ENCODE measurements at regions not wholly inside any gene's neighbourhood (a gene's known extent, or its start where the extent isn't known, plus 50 kb on each side); places are given as distances from the start of the nearest gene placed in this dataset.

DNA sequence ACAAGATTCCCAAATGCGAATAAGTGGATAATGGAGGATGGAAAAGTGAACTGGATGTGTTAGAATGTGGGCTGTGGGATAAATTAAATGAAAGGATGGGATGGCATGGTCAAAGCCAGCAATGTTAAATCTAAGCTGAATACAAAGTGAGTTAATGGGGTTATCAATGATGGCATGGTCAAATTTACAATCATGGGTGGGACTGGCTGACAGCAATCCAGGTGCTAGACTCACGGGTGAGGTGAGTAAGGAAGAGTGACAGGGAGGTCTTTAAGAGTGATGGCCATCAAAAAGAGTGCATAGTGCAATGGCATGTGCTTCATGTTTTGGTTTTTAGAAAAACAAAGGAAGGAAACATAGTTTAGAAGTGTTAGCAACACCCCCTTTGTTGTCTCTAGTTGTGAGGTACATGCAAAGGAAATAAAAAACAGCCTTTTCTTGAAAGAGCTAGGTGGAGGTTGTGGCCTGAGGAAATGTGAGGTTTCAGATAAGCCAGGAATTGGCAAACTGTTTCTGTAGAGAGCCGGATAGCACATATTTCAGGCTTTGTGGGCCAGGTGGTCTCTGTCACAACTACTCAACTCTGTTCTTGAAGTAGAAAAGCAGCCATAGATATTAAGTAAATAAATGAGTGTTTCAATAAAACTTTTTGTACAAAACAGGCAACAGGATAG, 328.7 kb downstream of the RPL10L start:
- Histone ChIP-seq H3K9me3 (ENCODE audit: control insufficient read depth in 4 of 4, low read length in 3 of 4) (no peaks in the 10 kb centered on the region), H3K4me3 (ENCODE audit: low read depth in 1 of 3, low read length in 3 of 3) (no peak overlapping the region), H3K36me3 (ENCODE audit: control insufficient read depth in 4 of 4, insufficient read depth in 3 of 4, low read depth in 1 of 4, low read length in 3 of 4) (no peaks in the 10 kb centered on the region), H3K4me1 (ENCODE audit: control insufficient read depth in 4 of 4, insufficient read depth in 4 of 4, low read length in 3 of 4) (no peaks in the 10 kb centered on the region), H3K27me3 (ENCODE audit: control insufficient read depth in 4 of 4, insufficient read depth in 4 of 4, low read length in 3 of 4) (no peaks in the 10 kb centered on the region), H3K9ac (ENCODE audit: low read depth in 1 of 2, low read length in 2 of 2) (no peak overlapping the region), H3K27ac (ENCODE audit: low read depth in 1 of 2, low read length in 2 of 2) (no peak overlapping the region)
- TF ChIP-seq HNF4G (IDR thresholded peaks at IDR 0.05), result no peak
- no peak for TF ChIP-seq RAD21 (IDR thresholded peaks at IDR 0.05)
- TF ChIP-seq FOXA1 (IDR thresholded peaks at IDR 0.05), result no peak
- no peak for TF ChIP-seq SP1 (IDR thresholded peaks at IDR 0.05)
- TF ChIP-seq NR2F2 (IDR thresholded peaks at IDR 0.05), result no peak
- TF ChIP-seq ZBTB33 (IDR thresholded peaks at IDR 0.05), result no peak
- TF ChIP-seq RXRA (IDR thresholded peaks at IDR 0.05), result no peak
- TF ChIP-seq REST (IDR thresholded peaks at IDR 0.05), result no peak
- no peak for TF ChIP-seq EGR1 (IDR thresholded peaks at IDR 0.05; ENCODE audit: low read depth in 2 of 2)
- TF ChIP-seq, protein P1, sequence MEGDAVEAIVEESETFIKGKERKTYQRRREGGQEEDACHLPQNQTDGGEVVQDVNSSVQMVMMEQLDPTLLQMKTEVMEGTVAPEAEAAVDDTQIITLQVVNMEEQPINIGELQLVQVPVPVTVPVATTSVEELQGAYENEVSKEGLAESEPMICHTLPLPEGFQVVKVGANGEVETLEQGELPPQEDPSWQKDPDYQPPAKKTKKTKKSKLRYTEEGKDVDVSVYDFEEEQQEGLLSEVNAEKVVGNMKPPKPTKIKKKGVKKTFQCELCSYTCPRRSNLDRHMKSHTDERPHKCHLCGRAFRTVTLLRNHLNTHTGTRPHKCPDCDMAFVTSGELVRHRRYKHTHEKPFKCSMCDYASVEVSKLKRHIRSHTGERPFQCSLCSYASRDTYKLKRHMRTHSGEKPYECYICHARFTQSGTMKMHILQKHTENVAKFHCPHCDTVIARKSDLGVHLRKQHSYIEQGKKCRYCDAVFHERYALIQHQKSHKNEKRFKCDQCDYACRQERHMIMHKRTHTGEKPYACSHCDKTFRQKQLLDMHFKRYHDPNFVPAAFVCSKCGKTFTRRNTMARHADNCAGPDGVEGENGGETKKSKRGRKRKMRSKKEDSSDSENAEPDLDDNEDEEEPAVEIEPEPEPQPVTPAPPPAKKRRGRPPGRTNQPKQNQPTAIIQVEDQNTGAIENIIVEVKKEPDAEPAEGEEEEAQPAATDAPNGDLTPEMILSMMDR (IDR thresholded peaks at IDR 0.05; ENCODE audit: low read depth, low read length, missing input control), result no peak
- TF ChIP-seq YY1 (IDR thresholded peaks at IDR 0.05), result no peak
- WGBS, result 37% methylated on average over 3 of the region's 3 CpGs
- DNase-seq (ENCODE audit: low spot score), result no peak

DNA sequence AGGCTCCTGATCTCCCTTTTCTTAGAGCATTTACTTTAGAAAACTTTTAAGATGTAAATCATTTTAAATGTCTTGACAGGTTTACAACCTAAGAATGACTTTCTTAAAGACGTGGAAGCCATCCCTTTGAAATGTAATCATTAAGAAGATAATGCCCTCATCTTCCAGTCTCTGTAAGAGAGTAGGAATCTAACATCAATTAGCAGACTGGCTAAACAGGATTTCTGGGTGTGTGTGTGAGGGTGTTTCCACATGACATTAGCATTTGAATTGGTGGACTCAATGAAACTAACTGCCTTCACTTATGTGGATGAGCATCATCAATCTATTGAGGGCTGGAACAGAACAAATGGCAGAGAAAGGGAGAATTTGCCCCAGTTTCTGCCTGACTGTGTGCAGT, 329.5 kb downstream of the RPL10L start:
- 25% methylated on average over 1 of the region's 1 CpG for WGBS
- no peak for DNase-seq (ENCODE audit: low spot score)
- H3K9me3 ChIP-seq (ENCODE audit: control insufficient read depth in 4 of 4, low read length in 3 of 4), result no peaks in the 10 kb centered on the region
- H3K9ac ChIP-seq (ENCODE audit: low read depth in 1 of 2, low read length in 2 of 2), result no peak overlapping the region
- no peak overlapping the region for H3K27ac ChIP-seq (ENCODE audit: low read depth in 1 of 2, low read length in 2 of 2)
- TF ChIP-seq GABPA (IDR thresholded peaks at IDR 0.05 in 1 of 2, conservative IDR thresholded peaks at IDR 0.05 in 1 of 2) (no peak), HNF4G (IDR thresholded peaks at IDR 0.05) (no peak)
- TF ChIP-seq, protein P1 (IDR thresholded peaks at IDR 0.05; ENCODE audit: low read depth, low read length, missing input control), result no peak
- H3K4me3 ChIP-seq (ENCODE audit: low read depth in 1 of 3, low read length in 3 of 3), result no peak overlapping the region
- H3K4me1 ChIP-seq (ENCODE audit: control insufficient read depth in 4 of 4, insufficient read depth in 4 of 4, low read length in 3 of 4), result no peaks in the 10 kb centered on the region
- H3K27me3 ChIP-seq (ENCODE audit: control insufficient read depth in 4 of 4, insufficient read depth in 4 of 4, low read length in 3 of 4), result no peaks in the 10 kb centered on the region
- no peaks in the 10 kb centered on the region for H3K36me3 ChIP-seq (ENCODE audit: control insufficient read depth in 4 of 4, insufficient read depth in 3 of 4, low read depth in 1 of 4, low read length in 3 of 4)

Measured in liver (tissue), 8 donors.